ENCODE measurements at regions not wholly inside any gene's neighbourhood (a gene's known extent, or its start where the extent isn't known, plus 50 kb on each side); places are given as distances from the start of the nearest gene placed in this dataset.

- DNase-seq, result no peak
Observed at GRCh38 chr4:57445686-57446085, 335.5 kb upstream of the IGFBP7 start.

- DNase-seq, result no peak
Observed at GRCh38 chr4:57444671-57445070, 334.5 kb upstream of the IGFBP7 start.

GRCh38 chr4:57443787-57444186, 333.6 kb upstream of the IGFBP7 start:
- no peak for DNase-seq

GRCh38 chr4:57443308-57443707, 333.1 kb upstream of the IGFBP7 start:
- peak; percentile 42 for DNase-seq

DNA sequence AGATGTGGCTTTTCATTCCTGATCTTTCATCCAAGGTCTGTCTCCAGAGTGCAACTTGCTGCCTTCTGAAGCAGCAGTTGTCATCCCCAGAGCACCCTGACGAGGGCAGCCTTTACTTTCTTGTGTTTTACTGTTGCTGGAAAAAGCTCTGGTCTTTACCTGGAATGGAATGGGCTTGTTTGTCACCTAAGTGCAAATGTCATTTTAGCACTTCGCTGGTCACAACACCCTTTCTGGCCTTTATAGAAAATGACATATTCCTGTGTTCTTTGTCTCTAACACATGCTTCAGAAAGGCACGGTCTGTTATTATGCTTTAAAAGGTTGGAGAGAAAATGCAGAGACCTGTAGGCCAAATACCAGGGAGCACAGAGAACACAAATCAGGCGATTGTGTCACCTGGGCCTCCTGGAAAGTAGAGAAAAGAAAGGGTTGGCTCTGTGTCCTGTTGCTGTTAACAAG, 332.7 kb upstream of the IGFBP7 start:
- DNase-seq, result peak; percentile 33

DNA sequence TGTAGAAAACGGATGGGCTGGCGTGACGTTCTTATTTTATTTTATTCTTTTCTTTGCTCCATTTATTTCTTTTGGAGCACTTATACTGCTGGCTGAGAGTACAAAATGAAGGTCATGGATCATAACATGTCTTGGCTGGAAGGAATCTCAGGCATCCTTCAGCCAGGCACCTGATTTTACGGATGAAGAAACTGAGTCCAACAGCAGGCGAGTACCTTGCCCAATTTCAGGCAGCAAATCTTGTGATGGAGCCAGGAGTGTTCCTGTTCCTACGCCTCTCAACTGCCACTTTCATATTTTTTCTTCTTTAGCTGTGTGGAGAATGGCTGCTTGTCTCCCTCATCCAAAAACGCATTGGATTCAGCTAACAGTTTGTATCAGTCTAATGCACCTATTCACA, 332.1 kb upstream of the IGFBP7 start:
- DNase-seq, result no peak

- no peak for DNase-seq
Observed at GRCh38 chr4:57437649-57438048, 327.5 kb upstream of the IGFBP7 start.

- DNase-seq, result no peak
Observed at GRCh38 chr4:57435300-57435699, 325.1 kb upstream of the IGFBP7 start.

GRCh38 chr4:57430726-57431125, 320.5 kb upstream of the IGFBP7 start:
- no peak for DNase-seq

DNA sequence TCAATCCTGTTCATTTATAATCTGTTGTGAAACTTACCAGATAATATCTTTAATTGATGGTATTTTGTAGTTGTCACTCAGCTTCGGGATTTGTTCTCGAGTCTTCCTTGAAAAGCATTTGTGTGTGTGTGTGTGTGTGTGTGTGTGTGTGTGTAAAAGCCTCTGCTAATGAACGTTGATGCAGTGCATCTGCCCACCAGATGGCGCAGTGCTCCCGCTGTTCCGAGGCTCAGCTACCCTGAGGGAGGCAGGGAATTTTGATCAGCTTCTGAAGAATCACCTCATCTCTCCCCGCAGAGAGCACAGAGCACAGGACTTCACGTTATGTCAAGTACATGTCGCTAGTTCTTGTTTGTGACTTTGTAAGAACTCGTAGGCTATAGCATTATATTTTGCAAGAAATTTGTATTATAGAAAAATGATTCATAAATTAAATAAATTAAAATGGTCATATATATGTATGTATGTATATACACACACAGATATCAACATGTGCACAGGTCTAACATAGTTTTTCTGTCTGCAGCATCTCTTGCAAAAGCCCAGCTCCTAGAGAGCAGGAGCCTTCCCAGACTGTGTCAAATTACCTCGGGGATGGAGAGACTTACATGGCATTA, 316.7 kb upstream of the IGFBP7 start:
- DNase-seq, result peak; percentile 61

- no peak for DNase-seq
Observed at GRCh38 chr4:57425610-57426009, 315.4 kb upstream of the IGFBP7 start.

DNA sequence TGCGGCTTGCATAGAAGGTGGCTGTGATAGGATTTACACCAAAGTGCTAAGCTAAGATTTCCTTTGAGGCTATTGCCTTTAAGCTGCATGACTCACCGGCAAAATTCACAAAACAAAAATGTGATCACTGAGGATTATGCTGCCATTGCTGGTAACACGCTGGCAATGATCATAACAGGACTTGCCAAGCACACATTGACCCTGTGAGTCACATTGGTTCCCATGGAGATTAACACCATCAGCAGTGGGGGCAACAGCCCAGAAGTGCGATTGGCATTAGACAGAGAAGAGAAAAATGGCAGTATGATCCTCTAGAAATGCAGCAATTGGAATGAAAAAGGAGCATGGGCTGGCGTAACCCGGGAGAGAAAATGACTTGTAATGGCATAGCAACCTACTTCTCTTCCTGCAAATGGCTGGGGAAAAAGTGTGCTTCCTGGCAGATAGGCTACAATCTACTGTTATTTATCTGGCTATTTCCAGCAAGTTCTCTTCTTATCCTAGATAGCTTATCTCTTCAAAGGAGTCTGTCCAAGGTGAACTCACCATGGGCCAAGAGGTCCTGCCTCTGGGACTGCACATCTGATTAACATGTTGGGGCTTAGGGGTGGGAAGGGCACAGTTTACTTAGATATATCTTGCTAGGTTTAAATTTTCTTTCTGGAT, 314.2 kb upstream of the IGFBP7 start:
- no peak for DNase-seq

- no peak for DNase-seq
Observed at GRCh38 chr4:57418133-57418532, 307.9 kb upstream of the IGFBP7 start.

GRCh38 chr4:57412259-57413054, 302.3 kb upstream of the IGFBP7 start:
- DNase-seq, result no peak

- DNase-seq, result no peak
Observed at GRCh38 chr4:57410331-57411052, 300.3 kb upstream of the IGFBP7 start.

- no peak for DNase-seq
Observed at GRCh38 chr4:57405359-57405758, 295.2 kb upstream of the IGFBP7 start.

DNA sequence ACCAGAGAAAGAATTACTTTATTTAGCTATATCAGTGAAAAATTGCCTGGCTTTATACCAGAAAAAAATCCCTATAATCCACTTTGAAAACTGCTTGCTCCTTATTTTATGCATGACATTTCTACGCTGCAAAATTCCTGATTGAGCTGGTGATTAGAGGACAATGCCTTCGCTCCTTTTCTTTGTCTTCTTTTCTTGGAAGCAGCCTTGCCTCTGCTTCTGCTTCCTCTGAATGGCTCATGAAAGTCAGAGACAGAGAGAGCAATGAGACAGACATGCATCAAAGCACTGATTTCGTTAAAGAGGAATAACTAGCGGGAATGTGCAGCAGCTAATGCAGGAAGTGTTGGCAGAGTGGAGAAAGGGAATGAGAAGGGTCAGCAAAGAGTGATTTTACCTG, 294.3 kb upstream of the IGFBP7 start:
- DNase-seq, result no peak

DNA sequence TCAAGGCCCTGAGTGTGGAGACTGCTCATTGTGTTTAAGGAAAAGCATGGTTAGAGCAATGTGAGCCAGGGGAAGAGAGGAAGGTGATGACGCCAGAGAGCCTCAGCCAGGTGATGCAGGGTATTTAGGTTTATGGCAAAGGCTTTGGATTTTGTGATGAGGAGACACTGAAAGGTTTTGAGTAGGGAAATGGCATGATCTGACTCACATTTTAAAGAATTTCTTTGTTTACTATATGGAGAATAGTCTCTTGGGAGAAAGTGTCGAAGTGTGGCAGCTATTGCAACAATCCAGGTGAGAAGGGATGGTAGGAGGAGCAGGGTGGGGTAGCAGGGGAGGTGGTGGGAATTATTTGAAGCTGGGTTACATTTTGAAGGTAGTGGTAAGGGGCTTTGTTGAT, 293.4 kb upstream of the IGFBP7 start:
- DNase-seq, result no peak

- no peak for DNase-seq
Observed at GRCh38 chr4:57401586-57401985, 291.4 kb upstream of the IGFBP7 start.

GRCh38 chr4:57378766-57379165, 268.6 kb upstream of the IGFBP7 start:
- DNase-seq, result no peak

DNA sequence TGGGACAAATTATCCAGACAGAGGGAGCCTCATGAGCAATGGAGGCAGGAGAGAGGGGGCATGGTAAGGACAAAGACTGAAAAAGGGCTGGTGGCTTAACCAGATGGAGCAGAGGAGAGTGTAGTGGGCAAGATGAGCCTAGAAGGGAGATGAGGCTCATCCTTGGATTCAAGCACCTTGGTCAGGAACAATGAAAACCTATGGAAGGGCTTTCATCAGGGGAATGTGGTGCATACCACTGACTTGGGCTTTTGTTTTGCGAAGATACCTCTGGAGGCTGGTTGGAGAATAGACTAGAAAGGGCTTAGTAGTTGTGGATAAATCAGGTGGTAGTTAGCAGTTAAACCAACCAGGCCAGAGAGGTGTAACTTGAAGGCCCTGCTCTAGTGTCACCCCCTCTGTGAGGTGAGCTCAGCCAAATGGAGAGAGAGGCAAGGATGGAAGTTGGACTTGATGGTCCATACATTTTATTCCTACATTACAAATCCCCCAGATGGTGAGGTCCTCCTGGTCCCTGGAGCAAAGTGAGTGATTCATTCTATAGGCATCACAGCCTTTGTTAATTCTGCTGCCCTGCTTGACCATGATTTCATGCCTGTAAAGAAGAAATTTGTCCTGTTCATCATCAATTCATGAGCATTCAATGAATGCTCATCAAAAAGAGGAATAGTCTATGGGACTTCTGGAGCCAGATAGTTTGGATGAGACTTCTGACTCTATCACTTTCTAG, 264.8 kb upstream of the IGFBP7 start:
- DNase-seq, result no peak

DNA sequence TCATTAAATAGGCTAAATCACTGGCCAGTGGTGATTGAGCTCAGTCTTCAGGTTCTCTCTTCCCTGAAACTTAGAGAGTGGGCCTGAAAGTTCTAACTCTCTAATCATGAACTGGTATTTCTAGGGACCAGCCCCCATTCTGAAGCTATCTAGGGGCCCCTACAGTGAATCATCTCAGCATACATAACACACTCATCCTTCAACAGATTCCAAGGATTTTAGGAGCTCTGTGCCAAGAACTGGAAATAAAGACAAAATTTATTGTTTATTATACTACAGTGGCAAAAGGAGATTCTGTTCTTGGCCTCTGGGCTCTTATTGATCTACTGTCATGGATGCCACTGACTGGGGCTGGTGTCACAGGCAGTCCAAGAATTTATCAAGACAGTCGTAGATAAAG, 263.8 kb upstream of the IGFBP7 start:
- DNase-seq, result no peak

DNA sequence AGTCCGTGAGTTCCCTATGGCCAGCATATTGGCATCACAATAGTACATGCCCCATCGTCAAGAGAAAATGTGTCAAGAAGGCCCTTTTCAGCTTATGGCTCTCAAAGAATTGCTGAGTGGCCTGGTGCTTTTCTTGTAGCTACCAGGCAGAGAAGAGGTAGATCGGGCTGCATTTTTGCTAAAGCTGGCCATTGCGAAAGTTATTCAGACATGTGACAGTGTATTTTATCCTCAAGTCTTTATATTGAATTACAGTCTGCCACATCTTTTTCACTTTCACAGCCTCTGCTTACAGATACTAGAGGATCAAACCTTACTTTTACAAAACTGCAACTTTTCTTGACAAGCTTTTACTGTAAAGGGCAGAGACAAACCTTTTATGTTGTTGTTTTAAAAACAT, 261.5 kb upstream of the IGFBP7 start:
- DNase-seq, result no peak
